Peyer's patch (tissue), 4 donors: ENCODE measurements at regions not wholly inside any gene's neighbourhood (a gene's known extent, or its start where the extent isn't known, plus 50 kb on each side); places are given as distances from the start of the nearest gene placed in this dataset.

Source experiments
- CTCF ChIP-seq, 6 experiments: fragments of 450-650 bp in 4 of 6; fragments of 200-600 bp in 2 of 6; sonication (generic) in 1 of 6; IDR thresholded peaks; one replicate each; pipeline ENCODE4 v1.5.1; 2017 to 2019; ENCODE audit warnings: antibody characterized with exemption in 6 of 6, mild to moderate bottlenecking in 3 of 6, moderate library complexity in 1 of 6
- POLR2A ChIP-seq, 2 donors: fragments of 450-650 bp; IDR thresholded peaks; one replicate each; pipeline ENCODE4 v1.5.1; 2017; ENCODE audit warnings: antibody characterized with exemption in 2 of 2, mild to moderate bottlenecking in 2 of 2, moderate library complexity in 2 of 2

GRCh38 chr6:22042706-22043105 lies 254.1 kb downstream of the PRL start:
- no peak for TF ChIP-seq CTCF (IDR thresholded peaks at IDR 0.05)
- TF ChIP-seq POLR2A (IDR thresholded peaks at IDR 0.05) = no peak
